NCI-H1436 (cell line): ENCODE measurements at regions not wholly inside any gene's neighbourhood (a gene's known extent, or its start where the extent isn't known, plus 50 kb on each side); places are given as distances from the start of the nearest gene placed in this dataset.
"Not testable (repeated sequence)": the region's sequence is repeated elsewhere in the genome, so short reads cannot be mapped to it uniquely, and the experiment has no call there.

ENCODE experiments used
- DNase-seq: peaks from one replicate; lab custom pipeline; 2025; lab: John Stamatoyannopoulos, UW

GRCh38 chr14:37787879-37788494, 192.6 kb downstream of the TTC6 start:
- no peak for DNase-seq

GRCh38 chr14:37791384-37792036, 196.1 kb downstream of the TTC6 start:
- no peak for DNase-seq

- no peak for DNase-seq
Observed at GRCh38 chr14:37792124-37792523, 196.7 kb downstream of the TTC6 start.

- no peak for DNase-seq
Observed at GRCh38 chr14:37796703-37797416, 201.4 kb downstream of the TTC6 start.

- DNase-seq: no peak
Observed at GRCh38 chr14:37797675-37798074, 202.2 kb downstream of the TTC6 start.

GRCh38 chr14:37807722-37808121, 212.3 kb downstream of the TTC6 start:
- no peak for DNase-seq

GRCh38 chr14:37810094-37810801, 214.8 kb downstream of the TTC6 start:
- no peak for DNase-seq

GRCh38 chr14:37813732-37814131, 218.3 kb downstream of the TTC6 start:
- no peak for DNase-seq

GRCh38 chr14:37816135-37816534, 220.7 kb downstream of the TTC6 start:
- no peak for DNase-seq

- DNase-seq: no peak
Observed at GRCh38 chr14:37816743-37817295, 221.4 kb downstream of the TTC6 start.

- DNase-seq: no peak
Observed at GRCh38 chr14:37819155-37820015, 224.0 kb downstream of the TTC6 start.

- DNase-seq: not testable (repeated sequence)
Observed at GRCh38 chr14:37820810-37821209, 225.4 kb downstream of the TTC6 start.

- no peak for DNase-seq
Observed at GRCh38 chr14:37824939-37825712, 229.7 kb downstream of the TTC6 start.

- DNase-seq: no peak
Observed at GRCh38 chr14:37826869-37827268, 231.4 kb downstream of the TTC6 start.

GRCh38 chr14:37830271-37830670, 234.8 kb downstream of the TTC6 start:
- no peak for DNase-seq

GRCh38 chr14:37834275-37834674, 238.8 kb downstream of the TTC6 start:
- no peak for DNase-seq

- DNase-seq: not testable (repeated sequence)
Observed at GRCh38 chr14:37838778-37839177, 243.3 kb downstream of the TTC6 start.

- DNase-seq: not testable (repeated sequence)
Observed at GRCh38 chr14:37841039-37841438, 245.6 kb downstream of the TTC6 start.

GRCh38 chr14:37842106-37842505, 246.7 kb downstream of the TTC6 start:
- no peak for DNase-seq

- DNase-seq: no peak
Observed at GRCh38 chr14:37843954-37844607, 248.7 kb downstream of the TTC6 start.
